ENCODE measurements at regions not wholly inside any gene's neighbourhood (a gene's known extent, or its start where the extent isn't known, plus 50 kb on each side); places are given as distances from the start of the nearest gene placed in this dataset.

DNA sequence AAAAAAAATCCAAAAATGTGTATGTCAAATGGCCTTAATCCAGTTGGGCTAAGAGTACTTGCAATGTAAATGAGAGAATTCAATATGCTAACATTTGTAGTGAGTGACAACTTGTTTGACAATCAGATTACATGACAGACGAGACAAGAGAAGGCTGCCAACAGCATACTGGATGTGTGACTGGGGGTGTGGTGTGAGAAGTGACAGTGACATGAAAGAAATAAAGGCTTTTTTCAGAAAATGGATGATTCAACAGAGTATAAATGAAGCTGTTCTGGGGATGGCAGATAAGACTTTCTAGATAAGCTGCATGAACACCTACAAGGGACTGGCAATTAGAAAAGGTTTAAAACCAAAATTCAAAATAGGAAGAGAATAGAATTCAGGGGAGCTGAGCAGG, 143.4 kb downstream of the CENPC start:
- intact Hi-C loops (cut with micrococcal nuclease; ENCODE audit: unreplicated experiment) = no loop called here
- Histone ChIP-seq H3K36me3 (replicated peaks in 1 of 2; ENCODE audit: control insufficient read depth in 1 of 2, insufficient read depth in 2 of 2, low read length in 2 of 2) (no peaks in the 10 kb centered on the region), H3K4me3 (replicated peaks in 1 of 3; ENCODE audit: insufficient read depth in 1 of 3, low read depth in 2 of 3, low read length in 3 of 3) (no peak overlapping the region), H3K79me2 (ENCODE audit: insufficient read depth, low read length) (no peaks in the 10 kb centered on the region), H3K9ac (ENCODE audit: insufficient read depth, low read depth, low read length) (no peak overlapping the region), H3K4me2 (ENCODE audit: low read depth, low read length) (no peak overlapping the region), H3K4me1 (ENCODE audit: insufficient read depth, low read length) (0 out of 2 replicates have a peak, but pooled peaks cover 5% of the 10 kb centered on the region), H3K27ac (ENCODE audit: extremely low read length, insufficient read depth, low read length) (no peak overlapping the region), H4K20me1 (ENCODE audit: insufficient read depth, low read length) (no peaks in the 10 kb centered on the region), H2AFZ (ENCODE audit: low read length) (no peak overlapping the region), H3K27me3 (ENCODE audit: control insufficient read depth in 1 of 2, insufficient read depth in 2 of 2, low read length in 2 of 2) (0 out of 5 replicates have a peak, but pooled peaks cover 0 to 3% of the 10 kb centered on the region in 2 experiments), H3K9me3 (ENCODE audit: low read length) (no peaks in the 10 kb centered on the region)
- FAIRE-seq (no peak), ATAC-seq (no peak), DNase-seq (ENCODE audit: low spot score) (no peak)
- TF ChIP-seq, protein P1, sequence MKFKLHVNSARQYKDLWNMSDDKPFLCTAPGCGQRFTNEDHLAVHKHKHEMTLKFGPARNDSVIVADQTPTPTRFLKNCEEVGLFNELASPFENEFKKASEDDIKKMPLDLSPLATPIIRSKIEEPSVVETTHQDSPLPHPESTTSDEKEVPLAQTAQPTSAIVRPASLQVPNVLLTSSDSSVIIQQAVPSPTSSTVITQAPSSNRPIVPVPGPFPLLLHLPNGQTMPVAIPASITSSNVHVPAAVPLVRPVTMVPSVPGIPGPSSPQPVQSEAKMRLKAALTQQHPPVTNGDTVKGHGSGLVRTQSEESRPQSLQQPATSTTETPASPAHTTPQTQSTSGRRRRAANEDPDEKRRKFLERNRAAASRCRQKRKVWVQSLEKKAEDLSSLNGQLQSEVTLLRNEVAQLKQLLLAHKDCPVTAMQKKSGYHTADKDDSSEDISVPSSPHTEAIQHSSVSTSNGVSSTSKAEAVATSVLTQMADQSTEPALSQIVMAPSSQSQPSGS (CRISPR knock-in tag; IDR thresholded peaks at IDR 0.05) = no peak
- TF ChIP-seq NFE2L1 (CRISPR knock-in tag; IDR thresholded peaks at IDR 0.05; ENCODE audit: borderline replicate concordance) (no peak), SP2 (CRISPR knock-in tag; IDR thresholded peaks at IDR 0.05) (no peak), ZBTB38 (CRISPR knock-in tag; IDR thresholded peaks at IDR 0.05) (no peak), ISX (CRISPR knock-in tag; conservative IDR thresholded peaks at IDR 0.05) (no peak), ELF1 (CRISPR knock-in tag; IDR thresholded peaks at IDR 0.05) (no peak), SIX4 (CRISPR knock-in tag; IDR thresholded peaks at IDR 0.05) (no peak), GPN1 (CRISPR knock-in tag; IDR thresholded peaks at IDR 0.05; ENCODE audit: borderline replicate concordance) (no peak), STAT5B (CRISPR knock-in tag; IDR thresholded peaks at IDR 0.05) (no peak)
- TF ChIP-seq, protein P2, sequence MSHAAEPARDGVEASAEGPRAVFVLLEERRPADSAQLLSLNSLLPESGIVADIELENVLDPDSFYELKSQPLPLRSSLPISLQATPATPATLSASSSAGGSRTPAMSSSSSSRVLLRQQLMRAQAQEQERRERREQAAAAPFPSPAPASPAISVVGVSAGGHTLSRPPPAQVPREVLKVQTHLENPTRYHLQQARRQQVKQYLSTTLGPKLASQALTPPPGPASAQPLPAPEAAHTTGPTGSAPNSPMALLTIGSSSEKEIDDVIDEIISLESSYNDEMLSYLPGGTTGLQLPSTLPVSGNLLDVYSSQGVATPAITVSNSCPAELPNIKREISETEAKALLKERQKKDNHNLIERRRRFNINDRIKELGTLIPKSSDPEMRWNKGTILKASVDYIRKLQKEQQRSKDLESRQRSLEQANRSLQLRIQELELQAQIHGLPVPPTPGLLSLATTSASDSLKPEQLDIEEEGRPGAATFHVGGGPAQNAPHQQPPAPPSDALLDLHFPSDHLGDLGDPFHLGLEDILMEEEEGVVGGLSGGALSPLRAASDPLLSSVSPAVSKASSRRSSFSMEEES (CRISPR knock-in tag; IDR thresholded peaks at IDR 0.05) = no peak
- TF ChIP-seq, protein P3, sequence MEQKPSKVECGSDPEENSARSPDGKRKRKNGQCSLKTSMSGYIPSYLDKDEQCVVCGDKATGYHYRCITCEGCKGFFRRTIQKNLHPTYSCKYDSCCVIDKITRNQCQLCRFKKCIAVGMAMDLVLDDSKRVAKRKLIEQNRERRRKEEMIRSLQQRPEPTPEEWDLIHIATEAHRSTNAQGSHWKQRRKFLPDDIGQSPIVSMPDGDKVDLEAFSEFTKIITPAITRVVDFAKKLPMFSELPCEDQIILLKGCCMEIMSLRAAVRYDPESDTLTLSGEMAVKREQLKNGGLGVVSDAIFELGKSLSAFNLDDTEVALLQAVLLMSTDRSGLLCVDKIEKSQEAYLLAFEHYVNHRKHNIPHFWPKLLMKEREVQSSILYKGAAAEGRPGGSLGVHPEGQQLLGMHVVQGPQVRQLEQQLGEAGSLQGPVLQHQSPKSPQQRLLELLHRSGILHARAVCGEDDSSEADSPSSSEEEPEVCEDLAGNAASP (CRISPR knock-in tag; IDR thresholded peaks at IDR 0.05; ENCODE audit: borderline replicate concordance) = no peak
- BruUV-seq (replicated peaks) = no TSS peak
- WGBS (ENCODE audit: low lambda C conversion rate) = 10% methylated on average over 1 of the region's 1 CpG
- ChIA-PET POLR2A (no interaction called here), CTCF (ENCODE audit: low intra/inter-chr PET ratio, low total read pairs) (no interaction called here)
- in situ Hi-C loops (cut with HindIII; ENCODE audit: extremely low pct_ligation_motif_present, low pct_unique_long_range_greater_than_20kb) = no loop called here

All from HepG2 (cell line).